CD4-positive, alpha-beta T cell treated with Interleukin-10 for 1 hour (primary cell): ENCODE measurements at regions not wholly inside any gene's neighbourhood (a gene's known extent, or its start where the extent isn't known, plus 50 kb on each side); places are given as distances from the start of the nearest gene placed in this dataset.
"Not testable (repeated sequence)": the region's sequence is repeated elsewhere in the genome, so short reads cannot be mapped to it uniquely, and the experiment has no call there.

Experiments used
- DNase-seq: peaks from one replicate; pipeline ENCODE4 v3.0.0-alpha.2; 2020

- DNase-seq, result no peak
Measured at GRCh38 chr10:120115959-120116358, 223.4 kb downstream of the SEC23IP start.

- no peak for DNase-seq
Measured at GRCh38 chr10:120121768-120122167, 229.2 kb downstream of the SEC23IP start.

- no peak for DNase-seq
Measured at GRCh38 chr10:120131183-120131582, 238.7 kb downstream of the SEC23IP start.

- DNase-seq, result no peak
Measured at GRCh38 chr10:120132811-120133210, 240.3 kb downstream of the SEC23IP start.

GRCh38 chr10:120138689-120139088, 246.2 kb downstream of the SEC23IP start:
- no peak for DNase-seq

- no peak for DNase-seq
Measured at GRCh38 chr10:120145107-120145506, 252.6 kb downstream of the SEC23IP start.

GRCh38 chr10:120156614-120157274, 264.2 kb downstream of the SEC23IP start:
- DNase-seq, result no peak

- no peak for DNase-seq
Measured at GRCh38 chr10:120161111-120161510, 268.6 kb downstream of the SEC23IP start.

- no peak for DNase-seq
Measured at GRCh38 chr10:120162471-120162870, 269.9 kb downstream of the SEC23IP start.

- DNase-seq, result no peak
Measured at GRCh38 chr10:120172356-120172755, 279.8 kb downstream of the SEC23IP start.

GRCh38 chr10:120174491-120174890, 282.0 kb downstream of the SEC23IP start:
- DNase-seq, result no peak

- DNase-seq, result no peak
Measured at GRCh38 chr10:120177330-120177729, 279.7 kb upstream of the PLPP4 start.

- DNase-seq, result no peak
Measured at GRCh38 chr10:120180160-120180559, 276.9 kb upstream of the PLPP4 start.

GRCh38 chr10:120181154-120181553, 275.9 kb upstream of the PLPP4 start:
- no peak for DNase-seq

- DNase-seq, result no peak
Measured at GRCh38 chr10:120182431-120182830, 274.6 kb upstream of the PLPP4 start.

- no peak for DNase-seq
Measured at GRCh38 chr10:120183546-120183945, 273.5 kb upstream of the PLPP4 start.

- DNase-seq, result no peak
Measured at GRCh38 chr10:120184547-120185337, 272.3 kb upstream of the PLPP4 start.

GRCh38 chr10:120186506-120186905, 270.5 kb upstream of the PLPP4 start:
- no peak for DNase-seq

GRCh38 chr10:120187168-120187567, 269.9 kb upstream of the PLPP4 start:
- DNase-seq, result not testable (repeated sequence)

- no peak for DNase-seq
Measured at GRCh38 chr10:120188950-120189349, 268.1 kb upstream of the PLPP4 start.

GRCh38 chr10:120195984-120196712, 260.9 kb upstream of the PLPP4 start:
- DNase-seq, result no peak

- no peak for DNase-seq
Measured at GRCh38 chr10:120204877-120205276, 252.2 kb upstream of the PLPP4 start.

GRCh38 chr10:120205368-120206018, 251.5 kb upstream of the PLPP4 start:
- no peak for DNase-seq
